M059J (cell line): ENCODE measurements at regions not wholly inside any gene's neighbourhood (a gene's known extent, or its start where the extent isn't known, plus 50 kb on each side); places are given as distances from the start of the nearest gene placed in this dataset.
"Not testable (repeated sequence)": the region's sequence is repeated elsewhere in the genome, so short reads cannot be mapped to it uniquely, and the experiment has no call there.

Experiments
- DNase-seq: peaks from one replicate; pipeline ENCODE4 v3.0.0-alpha.2; 2012; ENCODE audit warnings: low read depth

- peak; percentile 80 for DNase-seq
Observed at GRCh38 chr1:218930472-218931241, 243.0 kb upstream of the LYPLAL1 start.

- no peak for DNase-seq
Observed at GRCh38 chr1:218931324-218931723, 242.4 kb upstream of the LYPLAL1 start.

- DNase-seq = peak; percentile 28
Observed at GRCh38 chr1:218933513-218933912, 240.2 kb upstream of the LYPLAL1 start.

GRCh38 chr1:218935408-218935807 lies 238.3 kb upstream of the LYPLAL1 start:
- DNase-seq = not testable (repeated sequence)

GRCh38 chr1:218938259-218938658 lies 235.4 kb upstream of the LYPLAL1 start:
- peak; percentile 7 for DNase-seq

GRCh38 chr1:218939095-218939494 lies 234.6 kb upstream of the LYPLAL1 start:
- peak; percentile 26 for DNase-seq

- DNase-seq = no peak
Observed at GRCh38 chr1:218942431-218942830, 231.2 kb upstream of the LYPLAL1 start.

- DNase-seq = no peak
Observed at GRCh38 chr1:218943371-218943770, 230.3 kb upstream of the LYPLAL1 start.

- DNase-seq = peak; percentile 69
Observed at GRCh38 chr1:218945050-218945449, 228.6 kb upstream of the LYPLAL1 start.

- DNase-seq = peak; percentile 36
Observed at GRCh38 chr1:218946147-218946546, 227.5 kb upstream of the LYPLAL1 start.

- DNase-seq = no peak
Observed at GRCh38 chr1:218948446-218948845, 225.2 kb upstream of the LYPLAL1 start.

- no peak for DNase-seq
Observed at GRCh38 chr1:218953386-218953785, 220.3 kb upstream of the LYPLAL1 start.

- DNase-seq = no peak
Observed at GRCh38 chr1:218957971-218958370, 215.7 kb upstream of the LYPLAL1 start.

- peak; percentile 6 for DNase-seq
Observed at GRCh38 chr1:218959784-218960183, 213.9 kb upstream of the LYPLAL1 start.

GRCh38 chr1:218964471-218965185 lies 209.1 kb upstream of the LYPLAL1 start:
- no peak for DNase-seq

GRCh38 chr1:218965821-218966220 lies 207.9 kb upstream of the LYPLAL1 start:
- no peak for DNase-seq

- no peak for DNase-seq
Observed at GRCh38 chr1:218967254-218967653, 206.4 kb upstream of the LYPLAL1 start.

GRCh38 chr1:218967836-218968235 lies 205.8 kb upstream of the LYPLAL1 start:
- peak; percentile 87 for DNase-seq

GRCh38 chr1:218969006-218969405 lies 204.7 kb upstream of the LYPLAL1 start:
- DNase-seq = no peak

- DNase-seq = no peak
Observed at GRCh38 chr1:218970397-218970990, 203.2 kb upstream of the LYPLAL1 start.

GRCh38 chr1:218971156-218971555 lies 202.5 kb upstream of the LYPLAL1 start:
- no peak for DNase-seq

- no peak for DNase-seq
Observed at GRCh38 chr1:218980881-218981280, 192.8 kb upstream of the LYPLAL1 start.

- no peak for DNase-seq
Observed at GRCh38 chr1:218982482-218982881, 191.2 kb upstream of the LYPLAL1 start.
